ENCODE measurements at regions not wholly inside any gene's neighbourhood (a gene's known extent, or its start where the extent isn't known, plus 50 kb on each side); places are given as distances from the start of the nearest gene placed in this dataset.
"Not testable (repeated sequence)": the region's sequence is repeated elsewhere in the genome, so short reads cannot be mapped to it uniquely, and the experiment has no call there.

DNA sequence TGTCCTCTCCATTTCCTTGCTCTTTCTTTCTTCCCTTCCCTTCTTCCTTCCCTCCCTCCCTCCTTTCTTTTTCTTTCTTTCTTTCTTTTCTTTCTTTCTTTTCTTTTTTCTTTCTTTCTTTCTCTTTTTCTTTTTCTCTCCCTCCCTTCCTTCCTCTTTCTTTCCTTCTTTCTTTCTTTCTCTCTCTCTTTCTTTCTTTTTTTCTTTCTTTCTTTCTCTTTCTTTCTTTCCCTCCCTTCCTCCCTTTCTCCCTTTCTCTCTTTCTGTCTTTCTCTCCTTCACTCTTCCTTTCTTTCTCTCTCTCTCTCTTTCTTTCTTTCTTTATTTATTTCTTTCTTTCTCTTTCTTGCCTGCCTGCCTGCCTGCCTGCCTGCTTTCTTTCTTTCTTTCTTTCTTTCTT is 326.8 kb upstream of the ONECUT1 start:
- TF ChIP-seq, protein P1, sequence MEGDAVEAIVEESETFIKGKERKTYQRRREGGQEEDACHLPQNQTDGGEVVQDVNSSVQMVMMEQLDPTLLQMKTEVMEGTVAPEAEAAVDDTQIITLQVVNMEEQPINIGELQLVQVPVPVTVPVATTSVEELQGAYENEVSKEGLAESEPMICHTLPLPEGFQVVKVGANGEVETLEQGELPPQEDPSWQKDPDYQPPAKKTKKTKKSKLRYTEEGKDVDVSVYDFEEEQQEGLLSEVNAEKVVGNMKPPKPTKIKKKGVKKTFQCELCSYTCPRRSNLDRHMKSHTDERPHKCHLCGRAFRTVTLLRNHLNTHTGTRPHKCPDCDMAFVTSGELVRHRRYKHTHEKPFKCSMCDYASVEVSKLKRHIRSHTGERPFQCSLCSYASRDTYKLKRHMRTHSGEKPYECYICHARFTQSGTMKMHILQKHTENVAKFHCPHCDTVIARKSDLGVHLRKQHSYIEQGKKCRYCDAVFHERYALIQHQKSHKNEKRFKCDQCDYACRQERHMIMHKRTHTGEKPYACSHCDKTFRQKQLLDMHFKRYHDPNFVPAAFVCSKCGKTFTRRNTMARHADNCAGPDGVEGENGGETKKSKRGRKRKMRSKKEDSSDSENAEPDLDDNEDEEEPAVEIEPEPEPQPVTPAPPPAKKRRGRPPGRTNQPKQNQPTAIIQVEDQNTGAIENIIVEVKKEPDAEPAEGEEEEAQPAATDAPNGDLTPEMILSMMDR (IDR thresholded peaks at IDR 0.05): not testable (repeated sequence)
- TF ChIP-seq POLR2A (IDR thresholded peaks at IDR 0.05): not testable (repeated sequence)

Measured in uterus (tissue), 2 donors.